Endothelial cell of umbilical vein (primary cell): ENCODE measurements at regions not wholly inside any gene's neighbourhood (a gene's known extent, or its start where the extent isn't known, plus 50 kb on each side); places are given as distances from the start of the nearest gene placed in this dataset.

Source experiments
- BruUV-seq: library from RNA; stranded (reverse); fragments of 400-500 nt; replicated peaks from 2 replicates; lab custom pipeline; 2021; lab: Mats Ljungman, UMichigan
- CTCF ChIA-PET: fragments of 300-600, 350-600 bp; sonication (Branson Sonifier 250); formaldehyde crosslinking; loops from one replicate; lab custom pipeline; 2021; ENCODE audit warnings: antibody characterized with exemption, inconsistent platforms; lab: Charles Lee
- POLR2A ChIA-PET: fragments of 300-600, 350-600 bp; sonication (Branson Sonifier 250); formaldehyde crosslinking; loops from one replicate; lab custom pipeline; 2021; ENCODE audit warnings: antibody characterized with exemption, inconsistent platforms; lab: Charles Lee
- DNase-seq: peaks from one replicate; pipeline ENCODE4 v3.0.0-alpha.2; 2011; ENCODE audit warnings: low read depth, low spot score
- FAIRE-seq: peaks from 2 replicates; lab custom pipeline; 2011; peaks lifted over from hg19 to GRCh38; lab: Jason Lieb, UNC
- H2AFZ ChIP-seq: 2 replicates; pipeline ENCODE4 v1.6.0; 2012; ENCODE audit warnings: low read depth, low read length, control low read depth, inconsistent platforms
- H3K27ac ChIP-seq: 2 replicates; pipeline ENCODE4 v1.5.1; 2011; ENCODE audit warnings: low read depth, mild to moderate bottlenecking, control low read depth, low read length, moderate library complexity; ENCODE audit not compliant: insufficient read depth
- H3K27me3 ChIP-seq, 2 experiments: 2 replicates each; pipeline versions ENCODE4 v1.6.0 to v1.6.1; 2011; ENCODE audit warnings: low read length in 2 of 2, mixed read lengths in 1 of 2; ENCODE audit not compliant: control insufficient read depth in 2 of 2, insufficient read depth in 2 of 2
- H3K36me3 ChIP-seq, 2 experiments: 2 replicates in 1 of 2; 3 replicates in 1 of 2; pipeline ENCODE4 v1.5.1; 2011; ENCODE audit warnings: low read length in 2 of 2, mild to moderate bottlenecking in 1 of 2, moderate library complexity in 1 of 2; ENCODE audit not compliant: control insufficient read depth in 2 of 2, insufficient read depth in 2 of 2; ENCODE audit errors: extremely low read depth in 1 of 2
- H3K4me1 ChIP-seq: 3 replicates; pipeline ENCODE4 v1.5.1; 2011; ENCODE audit warnings: mild to moderate bottlenecking, low read length; ENCODE audit not compliant: control insufficient read depth, insufficient read depth; ENCODE audit errors: extremely low read depth
- H3K4me2 ChIP-seq: 2 replicates; pipeline ENCODE4 v1.6.1; 2011; ENCODE audit warnings: low read length, control low read depth, mixed read lengths; ENCODE audit not compliant: insufficient read depth
- H3K4me3 ChIP-seq, 3 experiments: fragments of 200-600 bp in 1 of 3; sonication (generic), shearing (Covaris generic) in 1 of 3; replicated peaks in 1 of 3; 2 replicates each; pipeline ENCODE4 v1.5.1; 2011 to 2016; ENCODE audit warnings: control low read depth in 3 of 3, low read length in 3 of 3, mild to moderate bottlenecking in 2 of 3, inconsistent platforms in 1 of 3, low read depth in 1 of 3, moderate library complexity in 1 of 3; ENCODE audit not compliant: insufficient read depth in 1 of 3
- H3K79me2 ChIP-seq: 2 replicates; pipeline ENCODE4 v1.6.0; 2012; ENCODE audit warnings: low read length, inconsistent platforms; ENCODE audit not compliant: control insufficient read depth, insufficient read depth
- H3K9ac ChIP-seq: replicated peaks from 2 replicates; pipeline ENCODE3; 2011; ENCODE audit warnings: low read length, control low read depth; ENCODE audit not compliant: insufficient read depth; ENCODE audit errors: extremely low read depth
- H3K9me1 ChIP-seq: replicated peaks from 3 replicates; pipeline ENCODE4 v1.6.0; 2011; ENCODE audit warnings: mild to moderate bottlenecking, low read length; ENCODE audit not compliant: control insufficient read depth, insufficient read depth; ENCODE audit errors: extremely low read depth
- H3K9me3 ChIP-seq: replicated peaks from 2 replicates; pipeline ENCODE4 v1.5.1; 2012; ENCODE audit warnings: low read length, inconsistent platforms; ENCODE audit not compliant: control insufficient read depth, insufficient read depth
- H4K20me1 ChIP-seq: replicated peaks from 2 replicates; pipeline ENCODE3; 2011; ENCODE audit warnings: mild to moderate bottlenecking, low read length; ENCODE audit not compliant: control insufficient read depth, insufficient read depth; ENCODE audit errors: extremely low read depth
- CTCF ChIP-seq, 2 donors: IDR thresholded peaks; 1 replicate in 1 of 2; 2 replicates in 1 of 2; pipeline ENCODE4 v1.5.1; 2011; ENCODE audit warnings: low read length in 2 of 2, mild to moderate bottlenecking in 2 of 2, moderate library complexity in 2 of 2, control low read depth in 1 of 2, inconsistent platforms in 1 of 2, low read depth in 1 of 2; ENCODE audit not compliant: insufficient read depth in 1 of 2; ENCODE audit errors: extremely low read depth in 1 of 2
- EZH2 ChIP-seq: IDR thresholded peaks from 2 replicates; pipeline ENCODE4 v1.6.1; 2012; ENCODE audit warnings: borderline replicate concordance, low read depth, mild to moderate bottlenecking, moderate library complexity, low read length, inconsistent platforms; ENCODE audit not compliant: severe bottlenecking
- FOS ChIP-seq: IDR thresholded peaks from 2 replicates; pipeline ENCODE4 v1.6.1; 2011; ENCODE audit warnings: mild to moderate bottlenecking, low read length, moderate library complexity, borderline replicate concordance; ENCODE audit not compliant: insufficient read depth
- GATA2 ChIP-seq: IDR thresholded peaks from 2 replicates; pipeline ENCODE4 v1.7.0; 2011; ENCODE audit warnings: low read depth, mild to moderate bottlenecking, moderate library complexity, mixed read lengths, low read length; ENCODE audit not compliant: insufficient read length, insufficient read depth
- JUN ChIP-seq: IDR thresholded peaks from 2 replicates; pipeline ENCODE4 v1.6.1; 2011; ENCODE audit warnings: borderline replicate concordance, low read depth; ENCODE audit not compliant: insufficient read length, insufficient read depth
- MAX ChIP-seq: IDR thresholded peaks from 2 replicates; pipeline ENCODE4 v1.6.1; 2011; ENCODE audit not compliant: insufficient read depth, insufficient read length
- MYC ChIP-seq: IDR thresholded peaks from one replicate; pipeline ENCODE4 v1.6.1; 2011; ENCODE audit warnings: mild to moderate bottlenecking, low read depth, low read length
- POLR2A ChIP-seq: IDR thresholded peaks from 2 replicates; pipeline ENCODE4 v1.6.1; 2012; ENCODE audit warnings: low read depth, mild to moderate bottlenecking, control low read depth, low read length
- POLR2AphosphoS5 ChIP-seq: IDR thresholded peaks from 2 replicates; pipeline ENCODE4 v1.6.1; 2012; ENCODE audit warnings: low read depth, mild to moderate bottlenecking, control low read depth, low read length, moderate library complexity; ENCODE audit not compliant: insufficient read depth
- dilution Hi-C: fragments of 300-500 bp; cut with MboI; formaldehyde crosslinking; loops from one replicate; pipeline ENCODE4 v1.15.0; 2019; ENCODE audit warnings: low sequenced_read_pairs; ENCODE audit not compliant: extremely low pct_ligation_motif_present
- intact Hi-C: fragments of 100-400 bp; cut with micrococcal nuclease; formaldehyde crosslinking; loops from one replicate; pipeline ENCODE4 v1.10.0; 2022

DNA sequence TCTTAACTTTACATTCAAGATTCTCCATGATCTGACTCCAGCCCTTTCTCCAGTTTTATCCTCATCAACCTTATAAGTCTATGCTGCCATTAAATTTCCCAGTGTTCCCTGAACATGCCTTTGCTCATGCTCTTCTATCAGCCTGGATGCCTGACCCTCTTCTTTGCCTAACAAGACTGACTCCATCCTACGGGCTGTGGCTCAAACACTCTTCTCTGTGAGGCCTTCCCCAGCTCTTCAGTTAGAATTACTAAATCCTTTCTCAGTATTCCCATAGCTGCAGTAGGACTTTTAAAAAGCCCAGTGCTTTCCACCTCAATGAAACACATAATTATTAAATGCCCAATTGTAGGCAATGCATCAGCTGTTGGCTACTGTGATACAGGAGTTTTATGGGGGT is 76.5 kb upstream of the GNG12 start:
- ChIA-PET POLR2A (no interaction called here), CTCF (no interaction called here)
- FAIRE-seq (no peak), DNase-seq (no peak)
- Histone ChIP-seq H3K4me3 (no peak overlapping the region), H3K4me2 (no peak overlapping the region), H3K27me3 (no peaks in the 10 kb centered on the region), H3K4me1 (peaks cover 11% of the 10 kb centered on the region), H3K9me1 (no peaks in the 10 kb centered on the region), H3K36me3 (no peaks in the 10 kb centered on the region), H4K20me1 (no peaks in the 10 kb centered on the region), H3K9ac (no peak overlapping the region), H2AFZ (no peak overlapping the region), H3K27ac (no peak overlapping the region), H3K79me2 (no peaks in the 10 kb centered on the region), H3K9me3 (no peaks in the 10 kb centered on the region)
- dilution Hi-C loops (no loop called here), intact Hi-C loops (no loop called here)
- BruUV-seq: no TSS peak
- TF ChIP-seq MAX (no peak), CTCF (IDR thresholded peaks at IDR 0.05; ENCODE audit: extremely low read depth in 1 of 2, insufficient read depth in 1 of 2, low read depth in 1 of 2, low read length in 2 of 2) (no peak), JUN (no peak), MYC (no peak), POLR2A (no peak)

- Histone ChIP-seq H3K4me3 (no peak overlapping the region), H4K20me1 (no peaks in the 10 kb centered on the region), H3K9me3 (no peaks in the 10 kb centered on the region), H3K27me3 (no peaks in the 10 kb centered on the region), H3K36me3 (no peaks in the 10 kb centered on the region), H3K9me1 (no peaks in the 10 kb centered on the region), H3K4me2 (no peak overlapping the region), H3K79me2 (no peaks in the 10 kb centered on the region), H3K4me1 (peaks cover 11% of the 10 kb centered on the region), H3K27ac (no peak overlapping the region), H3K9ac (no peak overlapping the region), H2AFZ (peak overlapping the region; percentile 53)
- intact Hi-C loops (no loop called here), dilution Hi-C loops (no loop called here)
- TF ChIP-seq POLR2A (no peak), FOS (no peak), CTCF (IDR thresholded peaks at IDR 0.05; ENCODE audit: extremely low read depth in 1 of 2, insufficient read depth in 1 of 2, low read depth in 1 of 2, low read length in 2 of 2) (no peak), GATA2 (no peak), JUN (no peak), MYC (no peak), EZH2 (no peak), MAX (no peak), POLR2AphosphoS5 (no peak)
- ChIA-PET CTCF (interaction anchor here (0.9 to 2.7 kb wide), 3 partner anchors 11 to 141 kb away, joined by 3 to 17 read pairs (median 5); no protein-coding TSS in a partner anchor), POLR2A (no interaction called here)
- peak; percentile 65 for DNase-seq
- no TSS peak for BruUV-seq
- no peak for FAIRE-seq
Observed at GRCh38 chr1:67908250-67908936, 75.1 kb upstream of the GNG12 start.
